Astrocyte (in vitro differentiated cells and primary cell): ENCODE measurements at regions not wholly inside any gene's neighbourhood (a gene's known extent, or its start where the extent isn't known, plus 50 kb on each side); places are given as distances from the start of the nearest gene placed in this dataset.

Experiments used
- DNase-seq: peaks from one replicate; pipeline ENCODE4 v3.0.0-alpha.2; 2010; ENCODE audit warnings: low read depth
- FAIRE-seq: peaks from 2 replicates; lab custom pipeline; 2011; peaks lifted over from hg19 to GRCh38; lab: Jason Lieb, UNC
- H2AFZ ChIP-seq: 2 replicates; pipeline ENCODE4 v1.6.0; 2012; ENCODE audit warnings: low read depth, low read length, inconsistent platforms
- H3K27ac ChIP-seq: 2 replicates; pipeline ENCODE4 v1.5.1; 2011; ENCODE audit warnings: low read depth, low read length, inconsistent platforms
- H3K27me3 ChIP-seq: 2 replicates; pipeline ENCODE4 v1.6.0; 2011; ENCODE audit warnings: low read length, inconsistent platforms; ENCODE audit not compliant: insufficient read depth
- H3K36me3 ChIP-seq: 2 replicates; pipeline ENCODE4 v1.5.1; 2011; ENCODE audit warnings: low read length, inconsistent platforms; ENCODE audit not compliant: insufficient read depth
- H3K4me1 ChIP-seq: 2 replicates; pipeline ENCODE4 v1.5.1; 2011; ENCODE audit warnings: low read length, inconsistent platforms; ENCODE audit not compliant: insufficient read depth
- H3K4me2 ChIP-seq: 2 replicates; pipeline ENCODE4 v1.6.0; 2012; ENCODE audit warnings: low read length, inconsistent platforms
- H3K4me3 ChIP-seq: 2 replicates; pipeline ENCODE4 v1.5.1; 2011; ENCODE audit warnings: low read depth, mild to moderate bottlenecking, low read length, inconsistent platforms; ENCODE audit not compliant: insufficient read depth
- H3K79me2 ChIP-seq: 2 replicates; pipeline ENCODE4 v1.6.0; 2012; ENCODE audit warnings: mild to moderate bottlenecking, low read length, inconsistent platforms; ENCODE audit not compliant: insufficient read depth
- H3K9ac ChIP-seq: 2 replicates; pipeline ENCODE4 v1.6.0; 2012; ENCODE audit warnings: mild to moderate bottlenecking, low read length, inconsistent platforms
- H3K9me3 ChIP-seq: 2 replicates; pipeline ENCODE4 v1.5.1; 2012; ENCODE audit warnings: low read depth, mild to moderate bottlenecking, low read length, inconsistent platforms; ENCODE audit not compliant: insufficient read depth
- H4K20me1 ChIP-seq: 2 replicates; pipeline ENCODE4 v1.6.0; 2012; ENCODE audit warnings: low read length, inconsistent platforms; ENCODE audit not compliant: insufficient read depth
- H3K27ac Mint-ChIP-seq: one replicate; pipeline ENCODE4 v1.8.0; 2021; ENCODE audit warnings: mild to moderate bottlenecking, mixed read lengths; ENCODE audit not compliant: unreplicated experiment
- H3K27me3 Mint-ChIP-seq: one replicate; pipeline ENCODE4 v1.8.0; 2021; ENCODE audit warnings: low read depth, mixed read lengths; ENCODE audit not compliant: unreplicated experiment
- H3K36me3 Mint-ChIP-seq: one replicate; pipeline ENCODE4 v1.8.0; 2021; ENCODE audit warnings: low read depth, mixed read lengths; ENCODE audit not compliant: unreplicated experiment
- H3K4me1 Mint-ChIP-seq: one replicate; pipeline ENCODE4 v1.8.0; 2021; ENCODE audit warnings: low read depth, mixed read lengths; ENCODE audit not compliant: unreplicated experiment
- H3K4me3 Mint-ChIP-seq: one replicate; pipeline ENCODE4 v1.8.0; 2021; ENCODE audit warnings: mild to moderate bottlenecking, moderate library complexity, mixed read lengths; ENCODE audit not compliant: unreplicated experiment
- H3K9me3 Mint-ChIP-seq: one replicate; pipeline ENCODE4 v1.8.0; 2021; ENCODE audit warnings: mild to moderate bottlenecking, mixed read lengths; ENCODE audit not compliant: unreplicated experiment
- EZH2 ChIP-seq: IDR thresholded peaks from 2 replicates; pipeline ENCODE4 v1.6.1; 2012; ENCODE audit warnings: mild to moderate bottlenecking, low read length, inconsistent platforms; ENCODE audit not compliant: insufficient read depth
- TF ChIP-seq, protein P1 (sequence below): IDR thresholded peaks from 2 replicates; pipeline ENCODE4 v1.5.1; 2011; ENCODE audit warnings: low read depth, mild to moderate bottlenecking, inconsistent platforms, low read length, moderate library complexity; ENCODE audit not compliant: insufficient read depth

- no peak overlapping the region for H3K9ac ChIP-seq
- H4K20me1 ChIP-seq: no peaks in the 10 kb centered on the region
- TF ChIP-seq, protein P1, sequence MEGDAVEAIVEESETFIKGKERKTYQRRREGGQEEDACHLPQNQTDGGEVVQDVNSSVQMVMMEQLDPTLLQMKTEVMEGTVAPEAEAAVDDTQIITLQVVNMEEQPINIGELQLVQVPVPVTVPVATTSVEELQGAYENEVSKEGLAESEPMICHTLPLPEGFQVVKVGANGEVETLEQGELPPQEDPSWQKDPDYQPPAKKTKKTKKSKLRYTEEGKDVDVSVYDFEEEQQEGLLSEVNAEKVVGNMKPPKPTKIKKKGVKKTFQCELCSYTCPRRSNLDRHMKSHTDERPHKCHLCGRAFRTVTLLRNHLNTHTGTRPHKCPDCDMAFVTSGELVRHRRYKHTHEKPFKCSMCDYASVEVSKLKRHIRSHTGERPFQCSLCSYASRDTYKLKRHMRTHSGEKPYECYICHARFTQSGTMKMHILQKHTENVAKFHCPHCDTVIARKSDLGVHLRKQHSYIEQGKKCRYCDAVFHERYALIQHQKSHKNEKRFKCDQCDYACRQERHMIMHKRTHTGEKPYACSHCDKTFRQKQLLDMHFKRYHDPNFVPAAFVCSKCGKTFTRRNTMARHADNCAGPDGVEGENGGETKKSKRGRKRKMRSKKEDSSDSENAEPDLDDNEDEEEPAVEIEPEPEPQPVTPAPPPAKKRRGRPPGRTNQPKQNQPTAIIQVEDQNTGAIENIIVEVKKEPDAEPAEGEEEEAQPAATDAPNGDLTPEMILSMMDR: no peak
- TF ChIP-seq EZH2: no peak
- DNase-seq: no peak
- H3K4me3 ChIP-seq: no peak overlapping the region
- Mint-ChIP-seq H3K9me3 (no peaks in the 10 kb centered on the region), H3K27me3 (peaks cover 19% of the 10 kb centered on the region), H3K4me3 (no peak overlapping the region), H3K27ac (no peak overlapping the region), H3K36me3 (peaks cover 3% of the 10 kb centered on the region), H3K4me1 (no peaks in the 10 kb centered on the region)
- no peaks in the 10 kb centered on the region for H3K4me1 ChIP-seq
- H3K27me3 ChIP-seq: no peaks in the 10 kb centered on the region
- H3K79me2 ChIP-seq: no peaks in the 10 kb centered on the region
- H3K36me3 ChIP-seq: no peaks in the 10 kb centered on the region
- no peaks in the 10 kb centered on the region for H3K9me3 ChIP-seq
- H2AFZ ChIP-seq: no peak overlapping the region
- FAIRE-seq: no peak
- no peak overlapping the region for H3K4me2 ChIP-seq
- H3K27ac ChIP-seq: no peak overlapping the region
Measured at GRCh38 chr6:166715065-166715464, 88.0 kb upstream of the RPS6KA2 start.

DNA sequence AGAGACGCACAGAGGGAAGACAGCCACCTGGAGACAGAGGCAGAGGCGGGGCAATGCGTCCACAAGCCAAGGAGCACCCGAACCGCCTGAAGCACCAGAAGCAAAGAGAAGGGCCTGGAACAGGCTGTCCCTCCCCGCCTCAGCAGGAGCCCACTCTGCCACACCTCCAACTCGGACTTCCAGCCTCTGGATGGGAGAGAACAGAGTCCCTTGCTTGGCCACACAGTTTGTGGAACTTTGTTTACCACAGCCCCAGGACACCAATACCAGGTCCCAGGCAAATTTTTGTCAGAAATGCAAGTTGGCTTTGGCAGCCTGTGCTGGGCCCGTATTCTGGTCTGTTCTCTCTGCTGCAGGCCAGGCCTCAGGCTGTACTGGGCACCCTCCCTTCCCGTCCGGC lies 87.5 kb upstream of the RPS6KA2 start:
- FAIRE-seq: no peak
- no peak overlapping the region for H3K9ac ChIP-seq
- H3K9me3 ChIP-seq: no peaks in the 10 kb centered on the region
- no peaks in the 10 kb centered on the region for H3K4me1 Mint-ChIP-seq
- H3K27me3 ChIP-seq: no peaks in the 10 kb centered on the region
- H3K36me3 Mint-ChIP-seq: peaks cover 3% of the 10 kb centered on the region
- no peaks in the 10 kb centered on the region for H3K4me1 ChIP-seq
- H3K9me3 Mint-ChIP-seq: no peaks in the 10 kb centered on the region
- no peak for TF ChIP-seq EZH2
- H3K4me2 ChIP-seq: no peak overlapping the region
- H3K27me3 Mint-ChIP-seq: peaks cover 19% of the 10 kb centered on the region
- H3K79me2 ChIP-seq: no peaks in the 10 kb centered on the region
- H3K4me3 ChIP-seq: no peak overlapping the region
- H3K36me3 ChIP-seq: no peaks in the 10 kb centered on the region
- no peak for DNase-seq
- H3K27ac Mint-ChIP-seq: no peak overlapping the region
- H2AFZ ChIP-seq: no peak overlapping the region
- no peaks in the 10 kb centered on the region for H4K20me1 ChIP-seq
- H3K4me3 Mint-ChIP-seq: no peak overlapping the region
- no peak overlapping the region for H3K27ac ChIP-seq

- Mint-ChIP-seq H3K27ac (no peak overlapping the region), H3K4me1 (no peaks in the 10 kb centered on the region)
- TF ChIP-seq, protein P1: no peak
- TF ChIP-seq EZH2: no peak
Measured at GRCh38 chr6:166714187-166714510, 87.1 kb upstream of the RPS6KA2 start.

More at GRCh38 chr6:166714187-166714510, 87.1 kb upstream of the RPS6KA2 start:
- DNase-seq: no peak
- no peaks in the 10 kb centered on the region for H3K4me1 ChIP-seq
- Mint-ChIP-seq H3K4me3 (no peak overlapping the region), H3K27me3 (peaks cover 17% of the 10 kb centered on the region), H3K9me3 (no peaks in the 10 kb centered on the region), H3K36me3 (peaks cover 3% of the 10 kb centered on the region)
- H3K4me2 ChIP-seq: no peak overlapping the region
- H3K79me2 ChIP-seq: no peaks in the 10 kb centered on the region
- H2AFZ ChIP-seq: no peak overlapping the region
- no peak for FAIRE-seq
- no peak overlapping the region for H3K27ac ChIP-seq
- H3K4me3 ChIP-seq: no peak overlapping the region
- no peaks in the 10 kb centered on the region for H3K27me3 ChIP-seq
- H3K9ac ChIP-seq: no peak overlapping the region
- H4K20me1 ChIP-seq: no peaks in the 10 kb centered on the region
- no peaks in the 10 kb centered on the region for H3K36me3 ChIP-seq
- H3K9me3 ChIP-seq: no peaks in the 10 kb centered on the region
